Smooth muscle cell (in vitro differentiated cells): ENCODE measurements at regions not wholly inside any gene's neighbourhood (a gene's known extent, or its start where the extent isn't known, plus 50 kb on each side); places are given as distances from the start of the nearest gene placed in this dataset.

Source experiments
- DNase-seq: peaks from one replicate; lab custom pipeline; 2025; ENCODE audit not compliant: unreplicated experiment; lab: John Stamatoyannopoulos, UW
- H2AFZ ChIP-seq: fragments of 200-600 bp; sonication (generic); 2 replicates; pipeline ENCODE4 v1.6.0; 2016; ENCODE audit warnings: antibody characterized with exemption, low read depth, mild to moderate bottlenecking
- H3F3A ChIP-seq: fragments of 200-600 bp; sonication (generic); 2 replicates; pipeline ENCODE4 v1.6.0; 2017; ENCODE audit warnings: antibody characterized with exemption, low read depth
- H3K27ac ChIP-seq: fragments of 200-600 bp; sonication (generic); 2 replicates; pipeline ENCODE4 v1.5.1; 2016; ENCODE audit warnings: low read depth, mild to moderate bottlenecking
- H3K27me3 ChIP-seq: fragments of 200-600 bp; sonication (generic); 2 replicates; pipeline ENCODE4 v1.6.1; 2016; ENCODE audit warnings: low read depth, mild to moderate bottlenecking
- H3K36me3 ChIP-seq: fragments of 200-600 bp; sonication (generic); 2 replicates; pipeline ENCODE4 v1.5.1; 2016; ENCODE audit warnings: low read depth
- H3K4me1 ChIP-seq: fragments of 200-600 bp; sonication (generic); 2 replicates; pipeline ENCODE4 v1.5.1; 2016; ENCODE audit warnings: low read depth
- H3K4me2 ChIP-seq: fragments of 200-600 bp; sonication (generic); 2 replicates; pipeline ENCODE4 v1.6.0; 2016; ENCODE audit warnings: mild to moderate bottlenecking
- H3K4me3 ChIP-seq: fragments of 200-600 bp; sonication (generic); 2 replicates; pipeline ENCODE4 v1.5.1; 2016; ENCODE audit warnings: mild to moderate bottlenecking
- H3K79me2 ChIP-seq: fragments of 200-600 bp; sonication (generic); 2 replicates; pipeline ENCODE4 v1.6.0; 2016; ENCODE audit warnings: low read depth, mild to moderate bottlenecking
- H3K9ac ChIP-seq: fragments of 200-600 bp; sonication (generic); 2 replicates; pipeline ENCODE4 v1.6.0; 2016; ENCODE audit warnings: low read depth
- H3K9me3 ChIP-seq: fragments of 200-600 bp; sonication (generic); replicated peaks from 2 replicates; pipeline ENCODE4 v1.5.1; 2016; ENCODE audit warnings: low read depth
- H4K20me1 ChIP-seq: fragments of 200-600 bp; sonication (generic); 2 replicates; pipeline ENCODE4 v1.6.0; 2016; ENCODE audit warnings: low read depth
- WGBS: methylation state at CpG from one replicate; pipeline ENCODE4 v1.1.7; 2016; ENCODE audit warnings: low lambda C conversion rate; 5-methylcytosine and 5-hydroxymethylcytosine counted together
- TF ChIP-seq, protein P1 (sequence below): fragments of 200-600 bp; sonication (generic); IDR thresholded peaks from 2 replicates; pipeline ENCODE4 v1.5.1; 2017; ENCODE audit warnings: borderline replicate concordance, mild to moderate bottlenecking, antibody characterized with exemption; ENCODE audit not compliant: insufficient read depth, poor library complexity, severe bottlenecking

GRCh38 chrX:106278951-106279350 lies 110.8 kb downstream of the PWWP3B start:
- TF ChIP-seq, protein P1, sequence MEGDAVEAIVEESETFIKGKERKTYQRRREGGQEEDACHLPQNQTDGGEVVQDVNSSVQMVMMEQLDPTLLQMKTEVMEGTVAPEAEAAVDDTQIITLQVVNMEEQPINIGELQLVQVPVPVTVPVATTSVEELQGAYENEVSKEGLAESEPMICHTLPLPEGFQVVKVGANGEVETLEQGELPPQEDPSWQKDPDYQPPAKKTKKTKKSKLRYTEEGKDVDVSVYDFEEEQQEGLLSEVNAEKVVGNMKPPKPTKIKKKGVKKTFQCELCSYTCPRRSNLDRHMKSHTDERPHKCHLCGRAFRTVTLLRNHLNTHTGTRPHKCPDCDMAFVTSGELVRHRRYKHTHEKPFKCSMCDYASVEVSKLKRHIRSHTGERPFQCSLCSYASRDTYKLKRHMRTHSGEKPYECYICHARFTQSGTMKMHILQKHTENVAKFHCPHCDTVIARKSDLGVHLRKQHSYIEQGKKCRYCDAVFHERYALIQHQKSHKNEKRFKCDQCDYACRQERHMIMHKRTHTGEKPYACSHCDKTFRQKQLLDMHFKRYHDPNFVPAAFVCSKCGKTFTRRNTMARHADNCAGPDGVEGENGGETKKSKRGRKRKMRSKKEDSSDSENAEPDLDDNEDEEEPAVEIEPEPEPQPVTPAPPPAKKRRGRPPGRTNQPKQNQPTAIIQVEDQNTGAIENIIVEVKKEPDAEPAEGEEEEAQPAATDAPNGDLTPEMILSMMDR, result no peak
- H3K27ac ChIP-seq, result no peak overlapping the region
- H3K36me3 ChIP-seq, result no peaks in the 10 kb centered on the region

GRCh38 chrX:106281383-106281782 lies 113.3 kb downstream of the PWWP3B start:
- no peaks in the 10 kb centered on the region for H4K20me1 ChIP-seq
- H2AFZ ChIP-seq, result no peak overlapping the region
- no peak overlapping the region for H3K9ac ChIP-seq
- no peaks in the 10 kb centered on the region for H3K27me3 ChIP-seq
- no peak overlapping the region for H3K4me3 ChIP-seq
- H3K4me1 ChIP-seq, result no peaks in the 10 kb centered on the region
- H3K4me2 ChIP-seq, result no peak overlapping the region
- no peak overlapping the region for H3K27ac ChIP-seq
- no peak for DNase-seq
- no peaks in the 10 kb centered on the region for H3K36me3 ChIP-seq
- no peaks in the 10 kb centered on the region for H3K79me2 ChIP-seq
- WGBS, result 72% methylated on average over 2 of the region's 2 CpGs
- no peaks in the 10 kb centered on the region for H3F3A ChIP-seq
- TF ChIP-seq, protein P1, result no peak
- no peaks in the 10 kb centered on the region for H3K9me3 ChIP-seq

More at GRCh38 chrX:106278951-106279350, 110.8 kb downstream of the PWWP3B start:
- H2AFZ ChIP-seq, result no peak overlapping the region
- H3K27me3 ChIP-seq, result no peaks in the 10 kb centered on the region
- H3K79me2 ChIP-seq, result no peaks in the 10 kb centered on the region
- no peaks in the 10 kb centered on the region for H3F3A ChIP-seq
- no peaks in the 10 kb centered on the region for H3K4me1 ChIP-seq
- DNase-seq, result no peak
- 42% methylated on average over 2 of the region's 2 CpGs for WGBS
- no peak overlapping the region for H3K4me2 ChIP-seq
- H4K20me1 ChIP-seq, result no peaks in the 10 kb centered on the region
- no peaks in the 10 kb centered on the region for H3K9me3 ChIP-seq
- H3K9ac ChIP-seq, result no peak overlapping the region
- H3K4me3 ChIP-seq, result no peak overlapping the region

DNA sequence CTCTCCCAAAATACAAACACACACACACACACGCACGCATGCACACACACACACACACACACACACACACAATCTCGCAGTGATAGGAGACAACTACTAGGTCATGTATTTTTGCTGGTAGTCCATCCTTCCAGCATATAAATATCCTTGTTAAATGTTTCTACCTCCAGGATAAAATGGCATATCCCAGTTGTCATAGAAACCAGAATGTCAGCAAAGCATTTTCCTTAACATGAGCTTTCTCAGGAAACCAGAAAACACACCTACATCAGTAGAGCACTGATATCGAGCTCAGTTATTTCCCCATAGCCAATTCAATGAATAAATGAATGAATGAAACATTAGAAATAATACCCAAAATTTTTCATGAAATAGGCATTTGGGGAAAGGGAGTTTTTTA lies 115.7 kb downstream of the PWWP3B start:
- Histone ChIP-seq H3K4me3 (no peak overlapping the region), H2AFZ (no peak overlapping the region), H3F3A (no peaks in the 10 kb centered on the region), H3K9me3 (no peaks in the 10 kb centered on the region), H3K36me3 (no peaks in the 10 kb centered on the region), H4K20me1 (no peaks in the 10 kb centered on the region), H3K4me1 (no peaks in the 10 kb centered on the region), H3K4me2 (no peak overlapping the region), H3K9ac (no peak overlapping the region), H3K27ac (peak overlapping the region; percentile 81), H3K27me3 (no peaks in the 10 kb centered on the region), H3K79me2 (no peaks in the 10 kb centered on the region)
- no peak for DNase-seq
- WGBS, result 85% methylated on average over 4 of the region's 4 CpGs
- TF ChIP-seq, protein P1, result no peak

DNA sequence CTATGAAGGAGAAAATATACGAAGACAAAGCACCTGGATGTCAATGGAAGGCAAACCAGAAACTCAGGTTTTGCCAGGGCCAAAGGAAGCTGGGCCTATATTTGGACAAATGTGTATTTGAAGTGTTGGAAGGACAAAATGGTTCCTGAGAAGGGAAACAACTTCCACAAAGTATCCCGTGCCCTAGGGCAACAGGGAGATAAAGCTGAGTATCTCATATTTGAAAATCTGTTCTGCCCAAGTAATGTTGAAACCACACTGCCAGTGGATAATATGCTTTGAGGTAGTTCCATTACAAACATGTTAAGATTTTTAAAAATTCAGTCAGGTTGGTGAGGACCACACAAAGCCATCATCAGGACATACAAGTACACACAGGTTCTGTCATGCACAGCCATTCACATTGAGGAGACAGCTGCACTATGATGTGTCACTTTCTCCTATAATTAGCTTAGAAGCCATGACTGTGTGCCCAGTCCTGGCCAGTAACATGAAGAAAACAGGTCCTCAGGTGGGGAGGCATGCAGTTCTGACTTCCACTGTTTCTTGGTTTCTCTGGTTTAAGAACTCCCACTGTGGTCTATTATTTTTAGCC lies 116.4 kb downstream of the PWWP3B start:
- peak overlapping the region; percentile 58 for H3K9ac ChIP-seq
- H3K27ac ChIP-seq, result peak overlapping the region; percentile 81
- H3K4me3 ChIP-seq, result no peak overlapping the region
- no peaks in the 10 kb centered on the region for H3K36me3 ChIP-seq
- DNase-seq, result no peak
- no peak overlapping the region for H2AFZ ChIP-seq
- no peaks in the 10 kb centered on the region for H3K9me3 ChIP-seq
- H3K27me3 ChIP-seq, result no peaks in the 10 kb centered on the region
- TF ChIP-seq, protein P1, result no peak
- no peak overlapping the region for H3K4me2 ChIP-seq
- no peaks in the 10 kb centered on the region for H3K4me1 ChIP-seq
- H4K20me1 ChIP-seq, result no peaks in the 10 kb centered on the region
- H3F3A ChIP-seq, result no peaks in the 10 kb centered on the region
- H3K79me2 ChIP-seq, result no peaks in the 10 kb centered on the region
- 44% methylated on average over 2 of the region's 2 CpGs for WGBS
